ENCODE measurements at regions not wholly inside any gene's neighbourhood (a gene's known extent, or its start where the extent isn't known, plus 50 kb on each side); places are given as distances from the start of the nearest gene placed in this dataset.

DNA sequence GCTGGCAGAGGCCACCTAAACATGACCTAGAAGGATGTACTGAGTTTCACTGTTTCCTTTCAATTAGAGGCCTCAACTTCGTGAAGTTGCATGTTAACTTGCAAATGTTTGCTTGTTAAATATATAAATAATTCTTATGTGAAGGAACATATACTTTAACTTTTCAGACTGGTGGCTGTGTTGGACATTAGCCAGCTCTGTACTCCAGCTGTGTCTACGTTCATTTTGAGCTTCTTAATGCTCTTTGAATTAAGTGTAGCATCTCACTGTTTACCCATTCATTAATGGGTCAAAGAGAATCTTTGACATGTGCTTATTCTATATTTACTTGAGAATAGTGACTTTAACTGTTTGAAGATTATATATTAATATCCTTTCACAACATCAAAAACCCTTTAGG is 823.2 kb upstream of the ID2 start:
- no peak for ATAC-seq (ENCODE audit: low read depth)
- H3K4me1 Mint-ChIP-seq: no peaks in the 10 kb centered on the region
- no peaks in the 10 kb centered on the region for H3K9me3 Mint-ChIP-seq
- H3K27ac Mint-ChIP-seq: no peak overlapping the region
- POLR2A ChIA-PET: no interaction called here
- CTCF ChIA-PET: no interaction called here
- TF ChIP-seq, protein P1, sequence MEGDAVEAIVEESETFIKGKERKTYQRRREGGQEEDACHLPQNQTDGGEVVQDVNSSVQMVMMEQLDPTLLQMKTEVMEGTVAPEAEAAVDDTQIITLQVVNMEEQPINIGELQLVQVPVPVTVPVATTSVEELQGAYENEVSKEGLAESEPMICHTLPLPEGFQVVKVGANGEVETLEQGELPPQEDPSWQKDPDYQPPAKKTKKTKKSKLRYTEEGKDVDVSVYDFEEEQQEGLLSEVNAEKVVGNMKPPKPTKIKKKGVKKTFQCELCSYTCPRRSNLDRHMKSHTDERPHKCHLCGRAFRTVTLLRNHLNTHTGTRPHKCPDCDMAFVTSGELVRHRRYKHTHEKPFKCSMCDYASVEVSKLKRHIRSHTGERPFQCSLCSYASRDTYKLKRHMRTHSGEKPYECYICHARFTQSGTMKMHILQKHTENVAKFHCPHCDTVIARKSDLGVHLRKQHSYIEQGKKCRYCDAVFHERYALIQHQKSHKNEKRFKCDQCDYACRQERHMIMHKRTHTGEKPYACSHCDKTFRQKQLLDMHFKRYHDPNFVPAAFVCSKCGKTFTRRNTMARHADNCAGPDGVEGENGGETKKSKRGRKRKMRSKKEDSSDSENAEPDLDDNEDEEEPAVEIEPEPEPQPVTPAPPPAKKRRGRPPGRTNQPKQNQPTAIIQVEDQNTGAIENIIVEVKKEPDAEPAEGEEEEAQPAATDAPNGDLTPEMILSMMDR (IDR thresholded peaks at IDR 0.05): no peak
- DNase-seq: no peak
- intact Hi-C loops (cut with micrococcal nuclease): loop anchor here (10.0 kb wide), 1 partner anchor 826 kb away; the partner anchor contains the start of gene ID2
- H3K27me3 Mint-ChIP-seq: peaks cover 4% of the 10 kb centered on the region
- H3K36me3 Mint-ChIP-seq (ENCODE audit: low read depth): no peaks in the 10 kb centered on the region
- H3K4me3 Mint-ChIP-seq: no peak overlapping the region

DNA sequence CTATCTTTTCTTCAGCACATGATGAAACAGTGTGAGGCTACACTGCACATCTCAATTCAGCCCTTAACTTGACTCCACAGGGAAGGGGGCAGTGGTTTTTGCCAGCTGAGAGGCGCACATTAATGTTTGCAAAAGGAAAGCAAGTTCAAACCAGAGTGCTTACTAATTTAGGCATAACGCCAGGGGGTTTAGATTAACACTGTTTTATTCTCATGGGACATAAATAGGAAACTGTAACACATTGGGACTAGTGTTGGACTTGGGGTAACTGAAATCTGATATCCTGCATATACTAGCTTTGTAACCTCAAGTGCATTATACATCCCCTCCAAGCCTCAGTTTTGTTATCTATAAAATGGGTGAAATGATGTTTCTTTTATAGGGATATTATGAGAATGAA is 821.2 kb upstream of the ID2 start:
- DNase-seq (no peak), ATAC-seq (ENCODE audit: low read depth) (no peak)
- H3K4me1 Mint-ChIP-seq: no peaks in the 10 kb centered on the region
- no peak overlapping the region for H3K27ac Mint-ChIP-seq
- TF ChIP-seq, protein P1 (IDR thresholded peaks at IDR 0.05): no peak
- CTCF ChIA-PET: no interaction called here
- H3K27me3 Mint-ChIP-seq: peaks cover 4% of the 10 kb centered on the region
- intact Hi-C loops (cut with micrococcal nuclease): no loop called here
- H3K4me3 Mint-ChIP-seq: no peak overlapping the region
- H3K36me3 Mint-ChIP-seq (ENCODE audit: low read depth): no peaks in the 10 kb centered on the region
- POLR2A ChIA-PET: no interaction called here
- H3K9me3 Mint-ChIP-seq: no peaks in the 10 kb centered on the region

GRCh38 chr2:7861910-7862702 is 819.8 kb upstream of the ID2 start:
- Mint-ChIP-seq H3K4me3 (no peak overlapping the region), H3K9me3 (no peaks in the 10 kb centered on the region), H3K27me3 (peaks cover 4% of the 10 kb centered on the region), H3K27ac (no peak overlapping the region), H3K36me3 (ENCODE audit: low read depth) (no peaks in the 10 kb centered on the region), H3K4me1 (no peaks in the 10 kb centered on the region)
- no peak for DNase-seq
- TF ChIP-seq, protein P1 (IDR thresholded peaks at IDR 0.05): no peak
- ATAC-seq (ENCODE audit: low read depth): no peak
- intact Hi-C loops (cut with micrococcal nuclease): no loop called here
- CTCF ChIA-PET: no interaction called here
- POLR2A ChIA-PET: no interaction called here

GRCh38 chr2:7866104-7866503 is 815.8 kb upstream of the ID2 start:
- Mint-ChIP-seq H3K27ac (no peak overlapping the region), H3K9me3 (no peaks in the 10 kb centered on the region), H3K27me3 (peaks cover 4% of the 10 kb centered on the region), H3K4me3 (no peak overlapping the region), H3K36me3 (ENCODE audit: low read depth) (no peaks in the 10 kb centered on the region), H3K4me1 (no peaks in the 10 kb centered on the region)
- TF ChIP-seq, protein P1 (IDR thresholded peaks at IDR 0.05): no peak
- ChIA-PET CTCF (no interaction called here), POLR2A (no interaction called here)
- ATAC-seq (ENCODE audit: low read depth) (no peak), DNase-seq (no peak)
- intact Hi-C loops (cut with micrococcal nuclease): no loop called here

DNA sequence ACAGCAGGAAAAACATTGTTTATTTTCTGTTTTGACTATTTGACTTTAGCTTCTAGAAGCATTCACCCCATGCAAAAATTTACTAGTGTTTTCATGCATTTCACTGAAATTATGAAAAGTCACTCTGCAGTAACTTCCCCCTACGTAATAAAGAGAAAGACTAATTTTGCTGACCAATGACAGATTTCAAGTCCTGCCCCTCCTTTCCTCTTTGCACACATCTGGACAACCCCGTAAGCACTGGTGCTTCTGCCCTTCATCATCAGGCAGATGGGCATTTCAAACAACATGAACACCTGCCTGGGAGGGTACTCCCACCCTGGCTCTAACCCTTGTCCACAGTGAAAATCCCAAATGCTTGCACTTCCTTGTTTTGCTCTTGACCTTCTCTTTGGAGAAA is 815.0 kb upstream of the ID2 start:
- CTCF ChIA-PET: no interaction called here
- Mint-ChIP-seq H3K27me3 (peaks cover 2% of the 10 kb centered on the region), H3K4me3 (no peak overlapping the region), H3K4me1 (no peaks in the 10 kb centered on the region), H3K27ac (no peak overlapping the region), H3K36me3 (ENCODE audit: low read depth) (no peaks in the 10 kb centered on the region), H3K9me3 (no peaks in the 10 kb centered on the region)
- DNase-seq: no peak
- no peak for ATAC-seq (ENCODE audit: low read depth)
- TF ChIP-seq, protein P1 (IDR thresholded peaks at IDR 0.05): no peak
- intact Hi-C loops (cut with micrococcal nuclease): no loop called here
- POLR2A ChIA-PET: no interaction called here

All from activated B cell treated with CpG ODN at 0.5 μM for 24 hours (primary cell).